Testis (tissue), 2 donors: ENCODE measurements at regions not wholly inside any gene's neighbourhood (a gene's known extent, or its start where the extent isn't known, plus 50 kb on each side); places are given as distances from the start of the nearest gene placed in this dataset.

Experiments
- DNase-seq: peaks from one replicate; pipeline ENCODE4 v3.0.0-alpha.2; 2019
- H3K27ac ChIP-seq, 2 donors: fragments of 200-600 bp; sonication (generic); one replicate each; pipeline ENCODE4 v1.5.1; 2019
- H3K27me3 ChIP-seq: fragments of 200-600 bp; sonication (generic); one replicate; pipeline ENCODE4 v1.5.1; 2019
- H3K36me3 ChIP-seq: fragments of 200-600 bp; sonication (generic); one replicate; pipeline ENCODE4 v1.5.1; 2017; ENCODE audit warnings: low read depth; ENCODE audit errors: missing control alignments
- H3K4me1 ChIP-seq: fragments of 200-600 bp; sonication (generic); one replicate; pipeline ENCODE4 v1.5.1; 2019
- H3K4me3 ChIP-seq, 2 donors: fragments of 200-600 bp; sonication (generic); one replicate each; pipeline ENCODE4 v1.5.1; 2017 to 2019
- H3K9me3 ChIP-seq: fragments of 200-600 bp; sonication (generic); one replicate; pipeline ENCODE4 v1.5.1; 2017
- POLR2A ChIP-seq: fragments of 450-650 bp; IDR thresholded peaks from one replicate; pipeline ENCODE4 v1.6.1; 2017; ENCODE audit warnings: antibody characterized with exemption, mild to moderate bottlenecking, moderate library complexity
- whole genome bisulfite sequencing, 2 donors: methylation state at CpG; one replicate each; pipeline ENCODE4 v1.1.5; 2018; 5-methylcytosine and 5-hydroxymethylcytosine counted together
- intact Hi-C: fragments of 100-400 bp; cut with DNase I; formaldehyde crosslinking; loops from one replicate; pipeline ENCODE4 v1.15.1; 2023; ENCODE audit warnings: low total_unique reads
- TF ChIP-seq, protein P1 (sequence below), 3 experiments: fragments of 450-650 bp in 2 of 3; fragments of 200-600 bp in 1 of 3; sonication (generic) in 1 of 3; IDR thresholded peaks; one replicate each; pipeline ENCODE4 v1.5.1; 2016 to 2019; ENCODE audit warnings: antibody characterized with exemption in 3 of 3, mild to moderate bottlenecking in 2 of 3, moderate library complexity in 1 of 3

GRCh38 chr20:52637201-52637600 lies 335.0 kb upstream of the TSHZ2 start:
- Histone ChIP-seq H3K36me3 (no peaks in the 10 kb centered on the region), H3K4me1 (no peaks in the 10 kb centered on the region), H3K27me3 (no peaks in the 10 kb centered on the region), H3K4me3 (no peak overlapping the region), H3K9me3 (no peaks in the 10 kb centered on the region), H3K27ac (no peak overlapping the region)
- intact Hi-C loops, result no loop called here
- 94 to 95% methylated on average over 3 of the region's 3 CpGs for whole genome bisulfite sequencing, 2 donors
- DNase-seq, result no peak
- no peak for TF ChIP-seq POLR2A
- TF ChIP-seq, protein P1, sequence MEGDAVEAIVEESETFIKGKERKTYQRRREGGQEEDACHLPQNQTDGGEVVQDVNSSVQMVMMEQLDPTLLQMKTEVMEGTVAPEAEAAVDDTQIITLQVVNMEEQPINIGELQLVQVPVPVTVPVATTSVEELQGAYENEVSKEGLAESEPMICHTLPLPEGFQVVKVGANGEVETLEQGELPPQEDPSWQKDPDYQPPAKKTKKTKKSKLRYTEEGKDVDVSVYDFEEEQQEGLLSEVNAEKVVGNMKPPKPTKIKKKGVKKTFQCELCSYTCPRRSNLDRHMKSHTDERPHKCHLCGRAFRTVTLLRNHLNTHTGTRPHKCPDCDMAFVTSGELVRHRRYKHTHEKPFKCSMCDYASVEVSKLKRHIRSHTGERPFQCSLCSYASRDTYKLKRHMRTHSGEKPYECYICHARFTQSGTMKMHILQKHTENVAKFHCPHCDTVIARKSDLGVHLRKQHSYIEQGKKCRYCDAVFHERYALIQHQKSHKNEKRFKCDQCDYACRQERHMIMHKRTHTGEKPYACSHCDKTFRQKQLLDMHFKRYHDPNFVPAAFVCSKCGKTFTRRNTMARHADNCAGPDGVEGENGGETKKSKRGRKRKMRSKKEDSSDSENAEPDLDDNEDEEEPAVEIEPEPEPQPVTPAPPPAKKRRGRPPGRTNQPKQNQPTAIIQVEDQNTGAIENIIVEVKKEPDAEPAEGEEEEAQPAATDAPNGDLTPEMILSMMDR (IDR thresholded peaks at IDR 0.05), result no peak

- WGBS, 2 donors, result 95 to 98% methylated on average over 4 of the region's 4 CpGs
- no peaks in the 10 kb centered on the region for H3K9me3 ChIP-seq
- TF ChIP-seq POLR2A, result no peak
- TF ChIP-seq, protein P1 (IDR thresholded peaks at IDR 0.05), result no peak
- no peak for DNase-seq
- no peaks in the 10 kb centered on the region for H3K4me1 ChIP-seq
- no peak overlapping the region for H3K4me3 ChIP-seq
- intact Hi-C loops, result no loop called here
- H3K27ac ChIP-seq, result no peak overlapping the region
- H3K27me3 ChIP-seq, result no peaks in the 10 kb centered on the region
- H3K36me3 ChIP-seq, result no peaks in the 10 kb centered on the region
These were observed 340.7 kb upstream of the TSHZ2 start for GRCh38 chr20:52631469-52631868.

DNA sequence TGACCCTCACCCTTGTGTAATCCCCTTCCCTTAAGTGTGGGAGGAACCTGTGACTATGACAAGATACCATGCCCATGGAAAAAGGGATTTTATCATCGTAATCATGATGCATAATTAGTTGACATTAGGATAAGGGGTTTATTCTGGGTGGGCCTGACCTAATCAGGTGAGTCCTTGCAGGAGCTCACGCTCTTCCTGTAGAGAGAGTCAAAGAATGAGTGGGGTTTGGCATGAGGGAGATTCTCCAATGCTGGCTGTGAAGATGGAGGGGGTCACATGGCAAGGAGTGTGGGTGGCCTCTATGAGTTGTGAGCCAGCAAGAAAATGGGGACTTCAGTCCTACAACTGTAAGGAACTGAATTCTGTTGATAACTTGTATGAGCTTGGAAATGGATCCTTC lies 342.0 kb upstream of the TSHZ2 start:
- Histone ChIP-seq H3K4me1 (no peaks in the 10 kb centered on the region), H3K27ac (no peak overlapping the region), H3K4me3 (no peak overlapping the region), H3K9me3 (no peaks in the 10 kb centered on the region), H3K36me3 (no peaks in the 10 kb centered on the region), H3K27me3 (no peaks in the 10 kb centered on the region)
- intact Hi-C loops, result no loop called here
- no peak for TF ChIP-seq POLR2A
- TF ChIP-seq, protein P1 (IDR thresholded peaks at IDR 0.05), result no peak
- no peak for DNase-seq
- 50 to 91% methylated on average over 2 of the region's 2 CpGs for WGBS, 2 donors

- no peak overlapping the region for H3K4me3 ChIP-seq
- no peaks in the 10 kb centered on the region for H3K27me3 ChIP-seq
- no peaks in the 10 kb centered on the region for H3K9me3 ChIP-seq
- no peak for DNase-seq
- intact Hi-C loops, result no loop called here
- H3K4me1 ChIP-seq, result no peaks in the 10 kb centered on the region
- no peak for TF ChIP-seq POLR2A
- TF ChIP-seq, protein P1 (IDR thresholded peaks at IDR 0.05), result no peak
- WGBS, 2 donors, result 86 to 89% methylated on average over 4 of the region's 4 CpGs
- H3K36me3 ChIP-seq, result no peaks in the 10 kb centered on the region
- H3K27ac ChIP-seq, result no peak overlapping the region
These were observed 347.9 kb upstream of the TSHZ2 start for GRCh38 chr20:52624281-52624680.

DNA sequence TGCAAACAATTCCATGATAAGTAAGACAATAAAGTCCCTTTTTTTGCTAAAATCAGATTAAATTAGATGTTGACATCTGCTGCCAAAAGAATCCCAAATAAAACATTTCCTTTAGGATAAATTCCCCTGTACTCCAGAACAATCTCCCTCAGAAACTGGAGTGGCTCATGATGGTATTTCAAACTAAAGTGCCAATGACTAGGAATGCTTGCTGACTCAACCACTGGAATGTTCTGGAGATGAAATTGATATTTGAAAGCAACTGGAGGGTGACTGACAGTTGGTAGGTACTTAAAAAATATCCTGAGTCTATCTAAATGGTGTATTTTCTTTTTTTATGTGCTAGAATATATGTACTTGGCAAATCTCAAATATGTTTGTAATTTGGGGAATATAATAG lies 350.1 kb upstream of the TSHZ2 start:
- intact Hi-C loops, result no loop called here
- H3K27me3 ChIP-seq, result no peaks in the 10 kb centered on the region
- H3K36me3 ChIP-seq, result no peaks in the 10 kb centered on the region
- H3K27ac ChIP-seq, result no peak overlapping the region
- no peak overlapping the region for H3K4me3 ChIP-seq
- DNase-seq, result no peak
- no peaks in the 10 kb centered on the region for H3K4me1 ChIP-seq
- H3K9me3 ChIP-seq, result no peaks in the 10 kb centered on the region
- TF ChIP-seq POLR2A, result no peak
